Adipocyte (in vitro differentiated cells): ENCODE measurements at regions not wholly inside any gene's neighbourhood (a gene's known extent, or its start where the extent isn't known, plus 50 kb on each side); places are given as distances from the start of the nearest gene placed in this dataset.

Experiments
- DNase-seq: peaks from one replicate; pipeline ENCODE4 v3.0.0-alpha.2; 2015; ENCODE audit warnings: low read depth
- H3K27me3 ChIP-seq: replicated peaks from 2 replicates; pipeline ENCODE4 v1.7.0; 2013; ENCODE audit warnings: mild to moderate bottlenecking, low read length, moderate library complexity; ENCODE audit not compliant: control insufficient read depth, insufficient read depth
- H3K36me3 ChIP-seq: 2 replicates; pipeline ENCODE4 v1.7.0; 2013; ENCODE audit warnings: low read length, mild to moderate bottlenecking, moderate library complexity; ENCODE audit not compliant: control insufficient read depth, insufficient read depth, severe bottlenecking
- H3K4me1 ChIP-seq: 2 replicates; pipeline ENCODE4 v1.7.0; 2013; ENCODE audit warnings: mild to moderate bottlenecking, low read length, moderate library complexity; ENCODE audit not compliant: control insufficient read depth, insufficient read depth
- H3K4me3 ChIP-seq: 2 replicates; pipeline ENCODE4 v1.7.0; 2013; ENCODE audit warnings: mild to moderate bottlenecking, low read length, moderate library complexity
- H3K9ac ChIP-seq: 2 replicates; pipeline ENCODE4 v1.7.0; 2013; ENCODE audit warnings: mild to moderate bottlenecking, low read length, moderate library complexity
- H3K9me3 ChIP-seq: 2 replicates; pipeline ENCODE4 v1.7.0; 2013; ENCODE audit warnings: mild to moderate bottlenecking, low read length, moderate library complexity; ENCODE audit not compliant: control insufficient read depth

- no peak overlapping the region for H3K9ac ChIP-seq
- no peak for DNase-seq
- H3K36me3 ChIP-seq = no peaks in the 10 kb centered on the region
- no peaks in the 10 kb centered on the region for H3K27me3 ChIP-seq
- H3K9me3 ChIP-seq = no peaks in the 10 kb centered on the region
- H3K4me3 ChIP-seq = no peak overlapping the region
- H3K4me1 ChIP-seq = no peaks in the 10 kb centered on the region
These were observed 1774.6 kb upstream of the PCDH20 start for GRCh38 chr13:63190219-63190618.

- no peak overlapping the region for H3K9ac ChIP-seq
- no peaks in the 10 kb centered on the region for H3K9me3 ChIP-seq
- no peaks in the 10 kb centered on the region for H3K27me3 ChIP-seq
- H3K36me3 ChIP-seq = no peaks in the 10 kb centered on the region
- H3K4me1 ChIP-seq = no peaks in the 10 kb centered on the region
- DNase-seq = no peak
- no peak overlapping the region for H3K4me3 ChIP-seq
These were observed 1774.1 kb upstream of the PCDH20 start for GRCh38 chr13:63189712-63190111.

GRCh38 chr13:63184693-63185092 lies 1769.0 kb upstream of the PCDH20 start:
- Histone ChIP-seq H3K4me1 (no peaks in the 10 kb centered on the region), H3K27me3 (no peaks in the 10 kb centered on the region), H3K36me3 (no peaks in the 10 kb centered on the region), H3K9ac (no peak overlapping the region), H3K4me3 (no peak overlapping the region), H3K9me3 (no peaks in the 10 kb centered on the region)
- peak; percentile 30 for DNase-seq

GRCh38 chr13:63175536-63175935 lies 1759.9 kb upstream of the PCDH20 start:
- H3K4me1 ChIP-seq = no peaks in the 10 kb centered on the region
- no peaks in the 10 kb centered on the region for H3K27me3 ChIP-seq
- H3K4me3 ChIP-seq = no peak overlapping the region
- H3K9me3 ChIP-seq = no peaks in the 10 kb centered on the region
- no peak overlapping the region for H3K9ac ChIP-seq
- H3K36me3 ChIP-seq = no peaks in the 10 kb centered on the region
- no peak for DNase-seq

GRCh38 chr13:63167699-63168337 lies 1752.2 kb upstream of the PCDH20 start:
- no peak overlapping the region for H3K9ac ChIP-seq
- DNase-seq = peak; percentile 9
- no peaks in the 10 kb centered on the region for H3K27me3 ChIP-seq

GRCh38 chr13:63166345-63166744 lies 1750.7 kb upstream of the PCDH20 start:
- Histone ChIP-seq H3K9ac (no peak overlapping the region), H3K36me3 (no peaks in the 10 kb centered on the region), H3K4me1 (no peaks in the 10 kb centered on the region), H3K9me3 (no peaks in the 10 kb centered on the region), H3K4me3 (no peak overlapping the region), H3K27me3 (no peaks in the 10 kb centered on the region)
- DNase-seq = no peak

More at GRCh38 chr13:63167699-63168337, 1752.2 kb upstream of the PCDH20 start:
- H3K36me3 ChIP-seq = no peaks in the 10 kb centered on the region
- no peaks in the 10 kb centered on the region for H3K9me3 ChIP-seq
- peak overlapping the region; percentile 7 for H3K4me3 ChIP-seq
- H3K4me1 ChIP-seq = no peaks in the 10 kb centered on the region

- DNase-seq = no peak
- H3K27me3 ChIP-seq = no peaks in the 10 kb centered on the region
- no peaks in the 10 kb centered on the region for H3K36me3 ChIP-seq
- H3K4me3 ChIP-seq = no peak overlapping the region
- no peak overlapping the region for H3K9ac ChIP-seq
- no peaks in the 10 kb centered on the region for H3K9me3 ChIP-seq
- H3K4me1 ChIP-seq = peaks cover 3% of the 10 kb centered on the region
These were observed 1748.3 kb upstream of the PCDH20 start for GRCh38 chr13:63163903-63164302.

GRCh38 chr13:63161219-63161618 lies 1745.6 kb upstream of the PCDH20 start:
- no peaks in the 10 kb centered on the region for H3K9me3 ChIP-seq
- H3K4me3 ChIP-seq = no peak overlapping the region
- H3K36me3 ChIP-seq = no peaks in the 10 kb centered on the region
- peak; percentile 7 for DNase-seq
- H3K27me3 ChIP-seq = no peaks in the 10 kb centered on the region
- no peak overlapping the region for H3K9ac ChIP-seq
- H3K4me1 ChIP-seq = peaks cover 3% of the 10 kb centered on the region

- no peaks in the 10 kb centered on the region for H3K27me3 ChIP-seq
- H3K4me1 ChIP-seq = peaks cover 3% of the 10 kb centered on the region
- H3K36me3 ChIP-seq = no peaks in the 10 kb centered on the region
- H3K9ac ChIP-seq = no peak overlapping the region
- peaks cover 17% of the 10 kb centered on the region for H3K9me3 ChIP-seq
- no peak for DNase-seq
- H3K4me3 ChIP-seq = no peak overlapping the region
These were observed 1741.2 kb upstream of the PCDH20 start for GRCh38 chr13:63156816-63157215.

- H3K4me3 ChIP-seq = no peak overlapping the region
- DNase-seq = no peak
- H3K4me1 ChIP-seq = no peaks in the 10 kb centered on the region
- H3K36me3 ChIP-seq = no peaks in the 10 kb centered on the region
- no peaks in the 10 kb centered on the region for H3K27me3 ChIP-seq
- no peak overlapping the region for H3K9ac ChIP-seq
- peaks cover 6% of the 10 kb centered on the region for H3K9me3 ChIP-seq
These were observed 1733.7 kb upstream of the PCDH20 start for GRCh38 chr13:63149375-63149774.

- Histone ChIP-seq H3K9me3 (no peaks in the 10 kb centered on the region), H3K27me3 (no peaks in the 10 kb centered on the region), H3K4me3 (no peak overlapping the region), H3K4me1 (no peaks in the 10 kb centered on the region), H3K9ac (no peak overlapping the region), H3K36me3 (no peaks in the 10 kb centered on the region)
- DNase-seq = no peak
These were observed 1723.6 kb upstream of the PCDH20 start for GRCh38 chr13:63139277-63139676.

- DNase-seq = no peak
- no peaks in the 10 kb centered on the region for H3K9me3 ChIP-seq
- H3K4me3 ChIP-seq = no peak overlapping the region
- no peaks in the 10 kb centered on the region for H3K4me1 ChIP-seq
- H3K9ac ChIP-seq = no peak overlapping the region
- H3K36me3 ChIP-seq = no peaks in the 10 kb centered on the region
- H3K27me3 ChIP-seq = no peaks in the 10 kb centered on the region
These were observed 1714.3 kb upstream of the PCDH20 start for GRCh38 chr13:63129995-63130394.
